ENCODE measurements at regions not wholly inside any gene's neighbourhood (a gene's known extent, or its start where the extent isn't known, plus 50 kb on each side); places are given as distances from the start of the nearest gene placed in this dataset.

GRCh38 chr14:38860530-38860929, 242.5 kb downstream of the SEC23A start:
- intact Hi-C loops (cut with micrococcal nuclease) = no loop called here
- H3K79me2 ChIP-seq (ENCODE audit: insufficient read depth, low read length) = no peaks in the 10 kb centered on the region
- no peaks in the 10 kb centered on the region for H4K20me1 ChIP-seq (ENCODE audit: insufficient read depth, low read length)
- no peak for DNase-seq
- H3K9me3 ChIP-seq (replicated peaks in 1 of 2; ENCODE audit: control insufficient read depth in 1 of 2, insufficient read depth in 1 of 2, low read length in 2 of 2) = peaks cover 0 to 28% of the 10 kb centered on the region in 2 donors
- H3K27ac ChIP-seq (ENCODE audit: low read depth in 1 of 2, low read length in 2 of 2) = no peak overlapping the region
- H3K36me3 ChIP-seq (replicated peaks in 1 of 2; ENCODE audit: control insufficient read depth in 1 of 2, insufficient read depth in 2 of 2, low read length in 2 of 2) = no peaks in the 10 kb centered on the region
- Mint-ChIP-seq H3K36me3 (peaks cover 0 to 4% of the 10 kb centered on the region in 2 donors), H3K4me1 (no peaks in the 10 kb centered on the region), H3K27ac (no peak overlapping the region), H3K9me3 (peaks cover 5 to 19% (median 15%) of the 10 kb centered on the region in 7 donors), H3K27me3 (ENCODE audit: low read depth in 3 of 3) (peaks cover 0 to 3% (median 2%) of the 10 kb centered on the region in 3 donors), H3K4me3 (no peak overlapping the region)
- H2AFZ ChIP-seq (ENCODE audit: insufficient read depth, low read depth, low read length, poor library complexity, severe bottlenecking) = no peak overlapping the region
- no peak for TF ChIP-seq CTCF (IDR thresholded peaks at IDR 0.05)
- H3K27me3 ChIP-seq (ENCODE audit: control insufficient read depth in 2 of 2, insufficient read depth in 2 of 2, low read length in 2 of 2) = no peaks in the 10 kb centered on the region
- no peak overlapping the region for H3K9ac ChIP-seq (ENCODE audit: insufficient read depth, low read length, poor library complexity, severe bottlenecking)
- H3K4me2 ChIP-seq (replicated peaks; ENCODE audit: extremely low read depth, low read length, poor library complexity, severe bottlenecking) = no peak overlapping the region
- H3K4me1 ChIP-seq (ENCODE audit: control insufficient read depth in 1 of 2, insufficient read depth in 2 of 2, low read length in 2 of 2) = no peaks in the 10 kb centered on the region
- H3K4me3 ChIP-seq (replicated peaks in 1 of 3; ENCODE audit: low read depth in 2 of 3, low read length in 3 of 3) = no peak overlapping the region
- no CpG with 5 or more reads among the region's 1 CpG for WGBS (ENCODE audit: insufficient coverage)

- Histone ChIP-seq H3K9ac (ENCODE audit: insufficient read depth, low read length, poor library complexity, severe bottlenecking) (no peak overlapping the region), H3K27ac (ENCODE audit: low read depth in 1 of 2, low read length in 2 of 2) (no peak overlapping the region), H3K9me3 (replicated peaks in 1 of 2; ENCODE audit: control insufficient read depth in 1 of 2, insufficient read depth in 1 of 2, low read length in 2 of 2) (no peaks in the 10 kb centered on the region), H2AFZ (ENCODE audit: insufficient read depth, low read depth, low read length, poor library complexity, severe bottlenecking) (no peak overlapping the region), H3K4me1 (ENCODE audit: control insufficient read depth in 1 of 2, insufficient read depth in 2 of 2, low read length in 2 of 2) (no peaks in the 10 kb centered on the region), H3K27me3 (ENCODE audit: control insufficient read depth in 2 of 2, insufficient read depth in 2 of 2, low read length in 2 of 2) (no peaks in the 10 kb centered on the region), H3K36me3 (replicated peaks in 1 of 2; ENCODE audit: control insufficient read depth in 1 of 2, insufficient read depth in 2 of 2, low read length in 2 of 2) (no peaks in the 10 kb centered on the region), H3K79me2 (ENCODE audit: insufficient read depth, low read length) (no peaks in the 10 kb centered on the region), H3K4me3 (replicated peaks in 1 of 3; ENCODE audit: low read depth in 2 of 3, low read length in 3 of 3) (no peak overlapping the region), H3K4me2 (replicated peaks; ENCODE audit: extremely low read depth, low read length, poor library complexity, severe bottlenecking) (no peak overlapping the region), H4K20me1 (ENCODE audit: insufficient read depth, low read length) (no peaks in the 10 kb centered on the region)
- Mint-ChIP-seq H3K4me1 (no peaks in the 10 kb centered on the region), H3K27me3 (ENCODE audit: low read depth in 3 of 3) (peaks cover 0 to 3% (median 2%) of the 10 kb centered on the region in 3 donors), H3K4me3 (no peak overlapping the region), H3K9me3 (peaks cover 0 to 7% (median 1%) of the 10 kb centered on the region in 7 donors), H3K27ac (no peak overlapping the region), H3K36me3 (no peaks in the 10 kb centered on the region)
- DNase-seq = no peak
- intact Hi-C loops (cut with micrococcal nuclease) = no loop called here
- no peak for TF ChIP-seq CTCF (IDR thresholded peaks at IDR 0.05)
Observed at GRCh38 chr14:38856798-38857197, 246.2 kb downstream of the SEC23A start.
